ENCODE measurements at regions not wholly inside any gene's neighbourhood (a gene's known extent, or its start where the extent isn't known, plus 50 kb on each side); places are given as distances from the start of the nearest gene placed in this dataset.

- intact Hi-C loops (cut with DNase I), result no loop called here
- DNase-seq, result no peak
- ATAC-seq, result no peak
- Histone ChIP-seq H3K27ac (no peak overlapping the region), H3K36me3 (no peaks in the 10 kb centered on the region), H3K4me1 (no peaks in the 10 kb centered on the region), H3K4me3 (no peak overlapping the region), H3K27me3 (ENCODE audit: low read depth) (no peaks in the 10 kb centered on the region), H3K9me3 (no peaks in the 10 kb centered on the region)
- TF ChIP-seq CTCF (IDR thresholded peaks at IDR 0.05), result no peak
Observed at GRCh38 chr14:53599221-53599945, 357.2 kb downstream of the BMP4 start.

GRCh38 chr14:53596853-53597525 is 359.6 kb downstream of the BMP4 start:
- no peak for TF ChIP-seq CTCF (IDR thresholded peaks at IDR 0.05)
- DNase-seq (no peak), ATAC-seq (no peak)
- Histone ChIP-seq H3K27me3 (ENCODE audit: low read depth) (no peaks in the 10 kb centered on the region), H3K36me3 (no peaks in the 10 kb centered on the region), H3K4me3 (no peak overlapping the region), H3K9me3 (no peaks in the 10 kb centered on the region), H3K4me1 (no peaks in the 10 kb centered on the region), H3K27ac (no peak overlapping the region)
- intact Hi-C loops (cut with DNase I), result no loop called here

- no peaks in the 10 kb centered on the region for H3K36me3 ChIP-seq
- no peak overlapping the region for H3K27ac ChIP-seq
- DNase-seq, result no peak
- no peak overlapping the region for H3K4me3 ChIP-seq
- TF ChIP-seq CTCF (IDR thresholded peaks at IDR 0.05), result no peak
- H3K9me3 ChIP-seq, result no peaks in the 10 kb centered on the region
- H3K4me1 ChIP-seq, result no peaks in the 10 kb centered on the region
- H3K27me3 ChIP-seq (ENCODE audit: low read depth), result no peaks in the 10 kb centered on the region
- ATAC-seq, result no peak
- intact Hi-C loops (cut with DNase I), result no loop called here
Observed at GRCh38 chr14:53591816-53592215, 364.8 kb downstream of the BMP4 start.

GRCh38 chr14:53581504-53581903 is 375.1 kb downstream of the BMP4 start:
- H3K36me3 ChIP-seq, result no peaks in the 10 kb centered on the region
- no peak for TF ChIP-seq CTCF (IDR thresholded peaks at IDR 0.05)
- no peak for ATAC-seq
- H3K4me3 ChIP-seq, result no peak overlapping the region
- no peak for DNase-seq
- no peak overlapping the region for H3K27ac ChIP-seq
- no peaks in the 10 kb centered on the region for H3K4me1 ChIP-seq
- H3K27me3 ChIP-seq (ENCODE audit: low read depth), result no peaks in the 10 kb centered on the region
- H3K9me3 ChIP-seq, result no peaks in the 10 kb centered on the region
- intact Hi-C loops (cut with DNase I), result no loop called here

- DNase-seq (no peak), ATAC-seq (no peak)
- TF ChIP-seq CTCF (IDR thresholded peaks at IDR 0.05), result no peak
- Histone ChIP-seq H3K4me3 (no peak overlapping the region), H3K36me3 (no peaks in the 10 kb centered on the region), H3K9me3 (no peaks in the 10 kb centered on the region), H3K4me1 (no peaks in the 10 kb centered on the region), H3K27me3 (ENCODE audit: low read depth) (no peaks in the 10 kb centered on the region), H3K27ac (no peak overlapping the region)
- intact Hi-C loops (cut with DNase I), result no loop called here
Observed at GRCh38 chr14:53571641-53572328, 384.8 kb downstream of the BMP4 start.
